ENCODE measurements at regions not wholly inside any gene's neighbourhood (a gene's known extent, or its start where the extent isn't known, plus 50 kb on each side); places are given as distances from the start of the nearest gene placed in this dataset.

- no peak overlapping the region for H3K4me2 ChIP-seq (ENCODE audit: insufficient read depth, low read length)
- H3K36me3 ChIP-seq (ENCODE audit: insufficient read depth, low read length): no peaks in the 10 kb centered on the region
- H3K27me3 ChIP-seq (ENCODE audit: insufficient read depth, low read length): peaks cover 4% of the 10 kb centered on the region
- H3K9me3 ChIP-seq (ENCODE audit: low read depth, low read length): no peaks in the 10 kb centered on the region
- no peak overlapping the region for H2AFZ ChIP-seq (ENCODE audit: low read length)
- H3K27ac ChIP-seq (ENCODE audit: low read depth, low read length): no peak overlapping the region
- H3K4me1 ChIP-seq (ENCODE audit: insufficient read depth, low read length): no peaks in the 10 kb centered on the region
- no peak overlapping the region for H3K4me3 ChIP-seq (ENCODE audit: insufficient read depth, low read length)
- TF ChIP-seq CTCF (IDR thresholded peaks at IDR 0.05; ENCODE audit: extremely low read depth, low read depth, low read length): peak; percentile 71
- H3K79me2 ChIP-seq (ENCODE audit: insufficient read depth, low read length): no peaks in the 10 kb centered on the region
- H4K20me1 ChIP-seq (ENCODE audit: insufficient read depth, low read length): no peaks in the 10 kb centered on the region
- peak; percentile 85 for DNase-seq (ENCODE audit: insufficient read length, low spot score, missing footprints)
Measured at GRCh38 chr6:159110013-159110412, 59.2 kb upstream of the FNDC1 start.

- Histone ChIP-seq H3K4me3 (ENCODE audit: insufficient read depth, low read length) (no peak overlapping the region), H2AFZ (ENCODE audit: low read length) (no peak overlapping the region), H3K4me2 (ENCODE audit: insufficient read depth, low read length) (no peak overlapping the region), H3K4me1 (ENCODE audit: insufficient read depth, low read length) (no peaks in the 10 kb centered on the region), H3K27ac (ENCODE audit: low read depth, low read length) (no peak overlapping the region), H3K27me3 (ENCODE audit: insufficient read depth, low read length) (peaks cover 4% of the 10 kb centered on the region), H3K36me3 (ENCODE audit: insufficient read depth, low read length) (no peaks in the 10 kb centered on the region), H4K20me1 (ENCODE audit: insufficient read depth, low read length) (no peaks in the 10 kb centered on the region), H3K9me3 (ENCODE audit: low read depth, low read length) (no peaks in the 10 kb centered on the region), H3K79me2 (ENCODE audit: insufficient read depth, low read length) (no peaks in the 10 kb centered on the region)
- no peak for DNase-seq (ENCODE audit: insufficient read length, low spot score, missing footprints)
- TF ChIP-seq CTCF (IDR thresholded peaks at IDR 0.05; ENCODE audit: extremely low read depth, low read depth, low read length): no peak
Measured at GRCh38 chr6:159109391-159109790, 59.8 kb upstream of the FNDC1 start.

GRCh38 chr6:159108426-159108985 lies 60.7 kb upstream of the FNDC1 start:
- Histone ChIP-seq H3K79me2 (ENCODE audit: insufficient read depth, low read length) (no peaks in the 10 kb centered on the region), H3K27ac (ENCODE audit: low read depth, low read length) (no peak overlapping the region), H3K27me3 (ENCODE audit: insufficient read depth, low read length) (peaks cover 4% of the 10 kb centered on the region), H4K20me1 (ENCODE audit: insufficient read depth, low read length) (no peaks in the 10 kb centered on the region), H3K36me3 (ENCODE audit: insufficient read depth, low read length) (no peaks in the 10 kb centered on the region), H3K4me2 (ENCODE audit: insufficient read depth, low read length) (no peak overlapping the region), H3K9me3 (ENCODE audit: low read depth, low read length) (no peaks in the 10 kb centered on the region), H2AFZ (ENCODE audit: low read length) (no peak overlapping the region), H3K4me1 (ENCODE audit: insufficient read depth, low read length) (no peaks in the 10 kb centered on the region), H3K4me3 (ENCODE audit: insufficient read depth, low read length) (no peak overlapping the region)
- no peak for TF ChIP-seq CTCF (IDR thresholded peaks at IDR 0.05; ENCODE audit: extremely low read depth, low read depth, low read length)
- no peak for DNase-seq (ENCODE audit: insufficient read length, low spot score, missing footprints)

GRCh38 chr6:159107451-159108260 lies 61.5 kb upstream of the FNDC1 start:
- H3K9me3 ChIP-seq (ENCODE audit: low read depth, low read length): no peaks in the 10 kb centered on the region
- H3K36me3 ChIP-seq (ENCODE audit: insufficient read depth, low read length): no peaks in the 10 kb centered on the region
- H3K79me2 ChIP-seq (ENCODE audit: insufficient read depth, low read length): no peaks in the 10 kb centered on the region
- H3K27me3 ChIP-seq (ENCODE audit: insufficient read depth, low read length): peaks cover 8% of the 10 kb centered on the region
- H3K4me1 ChIP-seq (ENCODE audit: insufficient read depth, low read length): no peaks in the 10 kb centered on the region
- no peak overlapping the region for H3K4me3 ChIP-seq (ENCODE audit: insufficient read depth, low read length)
- H3K27ac ChIP-seq (ENCODE audit: low read depth, low read length): no peak overlapping the region
- H3K4me2 ChIP-seq (ENCODE audit: insufficient read depth, low read length): no peak overlapping the region
- no peak for TF ChIP-seq CTCF (IDR thresholded peaks at IDR 0.05; ENCODE audit: extremely low read depth, low read depth, low read length)
- H4K20me1 ChIP-seq (ENCODE audit: insufficient read depth, low read length): no peaks in the 10 kb centered on the region
- no peak overlapping the region for H2AFZ ChIP-seq (ENCODE audit: low read length)
- DNase-seq (ENCODE audit: insufficient read length, low spot score, missing footprints): no peak
